Fibroblast of villous mesenchyme (primary cell): ENCODE measurements at regions not wholly inside any gene's neighbourhood (a gene's known extent, or its start where the extent isn't known, plus 50 kb on each side); places are given as distances from the start of the nearest gene placed in this dataset.
A peak's percentile ranks its signal among the peaks of the same experiment; 100 is the strongest.

Experiments
- DNase-seq: peaks from one replicate; pipeline ENCODE4 v3.0.0-alpha.2; 2010; ENCODE audit warnings: low read depth
- H3K4me3 ChIP-seq: 2 replicates; pipeline ENCODE4 v1.5.1; 2011; ENCODE audit warnings: low read depth, mild to moderate bottlenecking, low read length
- TF ChIP-seq, protein P1 (sequence below): IDR thresholded peaks from 2 replicates; pipeline ENCODE4 v1.5.1; 2012; ENCODE audit warnings: low read depth, mild to moderate bottlenecking, low read length; ENCODE audit not compliant: insufficient read depth

DNA sequence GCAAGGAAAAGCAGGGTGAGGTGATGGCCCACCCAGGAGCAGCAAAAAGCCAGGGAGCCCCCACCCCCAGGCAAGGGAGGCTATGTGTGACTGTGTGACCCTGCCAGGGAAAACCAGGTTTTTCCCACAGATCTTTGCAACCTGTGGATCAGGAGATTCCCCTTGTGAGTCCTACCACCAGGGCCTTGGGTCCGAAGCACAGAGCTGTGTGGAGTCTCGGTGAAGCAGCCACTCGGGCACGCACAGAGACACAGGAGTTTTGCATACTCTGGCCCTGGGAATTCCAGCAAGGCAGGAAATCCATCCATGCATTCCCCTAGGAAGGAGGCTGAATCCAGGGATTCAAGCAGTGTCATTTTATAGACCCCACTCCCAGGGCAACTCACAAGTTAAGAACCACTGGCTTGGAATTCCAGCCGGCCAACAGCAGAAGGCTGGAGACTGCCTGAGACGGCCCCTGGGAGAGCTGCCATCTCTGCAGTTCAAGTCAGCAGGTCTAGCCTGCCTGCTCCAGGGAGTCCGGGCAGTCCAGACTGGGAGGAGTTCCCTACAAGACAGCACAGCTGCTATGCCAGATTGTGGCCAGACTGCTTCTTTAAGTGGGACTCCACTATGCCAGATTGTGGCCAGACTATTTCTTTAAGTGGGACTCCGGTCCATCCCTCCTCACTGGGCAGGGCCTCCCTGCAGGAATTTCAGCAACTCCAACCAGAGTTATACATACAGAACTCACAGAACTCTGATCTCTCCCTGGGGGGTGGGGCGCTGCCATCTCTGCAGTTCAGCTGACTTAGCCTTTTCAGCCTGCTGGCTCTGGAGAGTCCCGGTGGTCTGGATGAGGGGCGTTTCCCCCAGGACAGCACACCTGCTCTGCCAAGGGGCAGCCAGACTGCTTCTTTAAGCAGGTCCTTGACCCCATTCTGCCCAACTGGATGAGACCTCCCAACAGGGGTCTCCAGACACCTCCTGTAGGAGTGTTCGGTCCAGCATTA lies 85.1 kb upstream of the ADAD1 start:
- no peak overlapping the region for H3K4me3 ChIP-seq
- TF ChIP-seq, protein P1, sequence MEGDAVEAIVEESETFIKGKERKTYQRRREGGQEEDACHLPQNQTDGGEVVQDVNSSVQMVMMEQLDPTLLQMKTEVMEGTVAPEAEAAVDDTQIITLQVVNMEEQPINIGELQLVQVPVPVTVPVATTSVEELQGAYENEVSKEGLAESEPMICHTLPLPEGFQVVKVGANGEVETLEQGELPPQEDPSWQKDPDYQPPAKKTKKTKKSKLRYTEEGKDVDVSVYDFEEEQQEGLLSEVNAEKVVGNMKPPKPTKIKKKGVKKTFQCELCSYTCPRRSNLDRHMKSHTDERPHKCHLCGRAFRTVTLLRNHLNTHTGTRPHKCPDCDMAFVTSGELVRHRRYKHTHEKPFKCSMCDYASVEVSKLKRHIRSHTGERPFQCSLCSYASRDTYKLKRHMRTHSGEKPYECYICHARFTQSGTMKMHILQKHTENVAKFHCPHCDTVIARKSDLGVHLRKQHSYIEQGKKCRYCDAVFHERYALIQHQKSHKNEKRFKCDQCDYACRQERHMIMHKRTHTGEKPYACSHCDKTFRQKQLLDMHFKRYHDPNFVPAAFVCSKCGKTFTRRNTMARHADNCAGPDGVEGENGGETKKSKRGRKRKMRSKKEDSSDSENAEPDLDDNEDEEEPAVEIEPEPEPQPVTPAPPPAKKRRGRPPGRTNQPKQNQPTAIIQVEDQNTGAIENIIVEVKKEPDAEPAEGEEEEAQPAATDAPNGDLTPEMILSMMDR: no peak
- DNase-seq: peak; percentile 13

GRCh38 chr4:122297694-122298093 lies 81.1 kb upstream of the ADAD1 start:
- H3K4me3 ChIP-seq: no peak overlapping the region
- TF ChIP-seq, protein P1: no peak
- no peak for DNase-seq

DNA sequence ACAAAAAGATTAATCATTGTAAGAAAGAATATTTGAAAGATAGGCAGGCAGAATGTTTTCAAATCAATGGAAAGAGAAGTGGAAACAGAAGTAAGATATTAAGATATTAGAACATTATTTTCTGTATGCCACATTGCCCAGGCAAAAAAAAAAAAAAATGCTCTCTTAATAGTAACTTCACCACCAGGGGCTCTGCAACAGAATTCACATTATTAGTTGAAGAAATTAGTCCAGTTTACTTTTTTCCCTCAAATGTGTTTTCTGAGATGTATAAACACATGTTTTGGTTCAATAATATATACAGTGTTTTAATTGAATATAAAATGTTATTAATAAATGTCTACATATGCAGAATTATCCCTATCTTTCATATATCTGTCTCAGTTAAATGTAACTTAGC lies 78.0 kb upstream of the ADAD1 start:
- TF ChIP-seq, protein P1: peak; percentile 19
- no peak overlapping the region for H3K4me3 ChIP-seq
- no peak for DNase-seq

DNA sequence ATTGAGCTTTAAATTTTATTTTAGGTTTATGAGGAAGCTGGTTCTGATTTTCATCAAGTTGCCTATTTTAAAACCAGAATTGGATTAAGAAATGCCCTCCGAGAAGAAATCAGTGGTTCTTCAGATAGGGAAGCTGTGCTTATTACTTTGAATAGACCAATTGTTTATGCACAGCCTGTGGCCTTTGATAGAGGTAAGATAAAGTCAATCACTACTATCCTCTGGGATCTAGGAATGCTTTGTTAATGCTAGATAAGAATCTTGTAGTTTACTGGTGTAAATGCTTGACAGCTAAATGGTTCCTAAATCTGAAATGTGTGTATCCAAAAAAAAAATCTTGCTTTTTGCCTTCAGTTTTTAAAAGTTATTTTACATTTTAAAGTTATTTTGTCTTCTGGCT lies 73.0 kb upstream of the ADAD1 start:
- DNase-seq: no peak
- no peak overlapping the region for H3K4me3 ChIP-seq
- TF ChIP-seq, protein P1: no peak

GRCh38 chr4:122309988-122310626 lies 68.7 kb upstream of the ADAD1 start:
- no peak overlapping the region for H3K4me3 ChIP-seq
- TF ChIP-seq, protein P1: peak; percentile 54
- DNase-seq: peak; percentile 27

GRCh38 chr4:122313006-122313646 lies 65.7 kb upstream of the ADAD1 start:
- TF ChIP-seq, protein P1: no peak
- no peak for DNase-seq
- no peak overlapping the region for H3K4me3 ChIP-seq
